GM12892 (cell line): ENCODE measurements at regions not wholly inside any gene's neighbourhood (a gene's known extent, or its start where the extent isn't known, plus 50 kb on each side); places are given as distances from the start of the nearest gene placed in this dataset.
"Not testable (repeated sequence)": the region's sequence is repeated elsewhere in the genome, so short reads cannot be mapped to it uniquely, and the experiment has no call there.

Source experiments
- POLR2A ChIP-seq: IDR thresholded peaks from 2 replicates; pipeline ENCODE4 v1.6.1; 2011; ENCODE audit warnings: low read depth, low read length, control low read depth
- POLR2AphosphoS5 ChIP-seq: IDR thresholded peaks from 2 replicates; pipeline ENCODE4 v1.6.1; 2011; ENCODE audit warnings: low read depth, low read length, control low read depth
- TAF1 ChIP-seq: IDR thresholded peaks from 2 replicates; pipeline ENCODE4 v1.6.1; 2011; ENCODE audit warnings: low read depth, mild to moderate bottlenecking, control low read depth, low read length, borderline replicate concordance

GRCh38 chr18:52168131-52168530 is 171.9 kb upstream of the DCC start:
- not testable (repeated sequence) for TF ChIP-seq TAF1, POLR2A, POLR2AphosphoS5
